Ureter (tissue), 1 donor: ENCODE measurements at regions not wholly inside any gene's neighbourhood (a gene's known extent, or its start where the extent isn't known, plus 50 kb on each side); places are given as distances from the start of the nearest gene placed in this dataset.

Experiments used
- DNase-seq: peaks from one replicate; pipeline ENCODE4 v3.0.0-alpha.2; 2020; ENCODE audit warnings: low spot score
- donor health status: DM: yes; HTN: yes; CAD: no.

DNA sequence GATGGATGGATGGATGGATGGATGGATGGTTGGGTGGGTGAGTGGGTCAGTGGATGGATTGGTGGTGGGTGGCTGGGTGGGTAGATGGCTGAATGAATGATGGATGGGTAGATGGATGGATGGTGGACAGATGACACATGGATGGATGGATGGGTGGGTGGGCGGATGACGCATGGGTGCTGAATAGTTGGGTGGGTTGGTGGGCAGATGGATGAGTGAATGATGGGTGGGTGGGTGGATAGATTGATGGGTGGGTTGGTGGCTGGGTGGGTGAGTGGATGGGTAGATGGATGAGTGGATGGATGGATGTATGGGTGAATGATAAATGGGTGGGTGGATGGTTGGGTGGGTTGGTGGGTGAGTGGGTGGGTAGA, 69.9 kb upstream of the NKX1-1 start:
- DNase-seq: no peak

DNA sequence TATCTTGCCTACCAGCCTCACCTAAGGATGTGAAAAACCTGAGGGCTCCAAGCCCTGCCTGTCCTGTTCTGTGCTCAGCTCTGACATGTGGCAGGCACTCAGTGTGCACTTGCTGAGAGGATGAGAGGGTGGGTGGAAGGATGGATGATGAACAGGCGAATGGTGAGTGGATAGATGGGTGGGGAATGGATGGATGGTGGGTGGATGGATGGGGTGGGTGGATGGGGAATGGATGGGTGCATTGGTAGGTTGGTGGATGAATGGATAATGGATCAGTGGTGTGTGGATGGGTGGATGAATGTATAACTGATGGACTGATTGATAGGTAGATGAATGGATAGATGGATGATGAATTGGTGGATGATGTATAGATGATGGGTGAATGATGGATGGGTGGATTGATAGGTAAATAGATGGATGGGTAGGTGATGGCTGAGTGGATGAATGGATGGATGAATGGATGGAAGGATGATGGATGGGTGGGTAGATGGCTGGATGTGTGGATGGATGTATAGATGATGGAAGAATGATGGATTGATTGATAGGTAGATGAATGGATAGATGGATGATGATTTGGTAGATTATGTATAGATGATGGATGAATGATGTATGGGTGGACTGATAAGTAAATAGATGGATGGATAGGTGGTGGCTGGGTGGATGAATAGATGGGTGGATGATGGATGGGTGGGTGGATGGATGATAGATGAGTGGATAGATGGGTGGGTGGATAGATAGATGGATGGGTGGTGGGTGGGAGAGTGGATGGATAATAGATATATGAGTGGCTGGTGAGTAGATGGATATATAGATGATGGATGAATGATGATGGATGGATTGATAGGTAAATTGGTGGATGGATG, 69.3 kb upstream of the NKX1-1 start:
- no peak for DNase-seq

DNA sequence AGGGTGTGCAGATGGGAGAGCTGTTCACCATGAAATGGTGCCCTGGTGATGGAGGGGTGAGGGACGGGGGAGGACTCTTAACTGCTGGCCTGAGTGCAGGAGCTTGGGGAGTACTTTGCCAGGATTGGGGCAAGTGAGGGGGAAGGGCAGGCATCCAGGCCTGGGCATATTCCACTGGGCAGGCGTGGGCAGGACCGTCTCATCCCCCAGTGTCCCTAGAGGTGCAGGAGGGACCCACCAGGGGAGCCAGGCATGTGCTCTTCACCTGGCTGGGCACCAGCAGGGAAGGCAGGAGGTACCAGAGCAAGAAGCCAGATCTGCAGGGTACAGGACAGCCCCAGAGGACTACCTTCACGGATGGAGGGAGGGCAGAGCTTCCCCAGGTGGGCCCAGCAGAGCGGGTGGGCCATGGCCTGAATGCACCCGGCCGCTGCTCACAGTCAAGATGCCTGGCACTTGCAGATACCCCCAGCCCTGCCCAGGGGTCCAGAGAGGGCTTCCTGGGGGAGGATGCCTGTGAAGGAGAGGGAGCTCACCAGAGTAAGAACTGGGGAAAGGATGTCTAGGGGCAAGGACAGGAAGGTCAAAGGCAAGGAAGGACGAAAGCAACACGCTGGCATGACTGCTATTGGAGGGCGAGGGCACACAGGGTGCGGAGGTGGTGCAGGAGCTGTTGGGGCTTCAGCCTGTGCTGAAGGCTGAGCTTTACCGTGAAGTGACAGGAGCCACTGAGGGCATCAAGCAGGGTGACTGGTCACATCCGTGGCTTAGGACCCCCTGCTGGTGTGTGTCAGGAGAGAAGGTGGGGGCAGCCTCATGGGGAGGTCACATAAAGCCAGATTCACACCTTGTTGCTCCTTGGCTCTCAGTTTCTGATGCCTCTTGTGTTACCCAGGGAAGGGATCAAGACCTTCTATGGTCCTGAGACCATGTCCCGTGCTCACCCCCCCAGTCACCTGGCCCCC, 68.2 kb upstream of the NKX1-1 start:
- no peak for DNase-seq

DNA sequence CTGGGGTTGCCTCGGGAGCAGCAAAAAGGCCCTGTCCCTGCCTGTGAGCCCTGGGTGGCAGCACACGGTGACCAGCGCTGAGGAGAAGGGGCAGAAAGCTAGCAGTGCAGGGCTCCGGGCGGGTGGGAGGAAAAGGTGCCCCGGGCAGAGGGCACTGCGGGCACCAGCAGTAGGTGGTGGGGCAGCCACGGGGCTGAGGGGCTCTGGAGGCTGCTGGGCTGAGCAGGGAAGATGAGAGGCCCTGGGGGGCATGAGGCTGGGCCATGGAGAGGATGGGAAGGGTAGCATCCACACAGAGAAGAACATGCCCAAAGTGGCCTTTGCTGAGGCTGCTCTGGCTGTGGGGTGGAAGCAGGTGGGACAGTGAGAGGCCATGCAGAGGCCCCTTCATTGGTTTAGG, 67.5 kb upstream of the NKX1-1 start:
- DNase-seq: no peak

DNA sequence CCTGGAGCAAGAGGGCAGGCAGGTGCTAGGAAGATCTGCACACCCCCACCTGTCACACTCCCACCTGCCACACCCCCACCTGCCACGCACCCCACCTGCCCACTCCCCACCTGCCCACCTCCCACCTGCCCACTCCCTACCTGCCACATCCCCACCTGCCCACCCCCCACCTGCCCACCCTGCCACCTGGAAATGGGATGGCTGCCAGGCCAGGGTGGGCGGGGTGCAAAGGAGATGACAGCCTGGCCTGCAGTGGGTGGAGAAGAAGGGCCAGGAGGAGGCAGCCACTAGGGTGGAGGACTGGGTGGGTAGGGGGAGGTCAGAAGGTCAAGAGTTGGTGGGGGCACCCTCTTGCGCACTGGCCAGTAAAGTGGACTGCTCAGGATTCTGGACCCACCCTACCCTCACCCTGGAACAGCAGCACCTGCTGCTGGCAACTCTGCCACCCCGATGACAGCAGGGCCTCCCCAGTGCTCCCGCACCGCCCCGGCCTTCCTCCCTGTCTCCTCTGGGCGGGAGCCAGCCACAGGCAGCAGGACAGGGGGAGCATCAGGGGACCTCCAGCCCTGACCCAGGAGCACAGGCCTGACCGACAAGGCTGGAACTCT, 66.8 kb upstream of the NKX1-1 start:
- no peak for DNase-seq

DNA sequence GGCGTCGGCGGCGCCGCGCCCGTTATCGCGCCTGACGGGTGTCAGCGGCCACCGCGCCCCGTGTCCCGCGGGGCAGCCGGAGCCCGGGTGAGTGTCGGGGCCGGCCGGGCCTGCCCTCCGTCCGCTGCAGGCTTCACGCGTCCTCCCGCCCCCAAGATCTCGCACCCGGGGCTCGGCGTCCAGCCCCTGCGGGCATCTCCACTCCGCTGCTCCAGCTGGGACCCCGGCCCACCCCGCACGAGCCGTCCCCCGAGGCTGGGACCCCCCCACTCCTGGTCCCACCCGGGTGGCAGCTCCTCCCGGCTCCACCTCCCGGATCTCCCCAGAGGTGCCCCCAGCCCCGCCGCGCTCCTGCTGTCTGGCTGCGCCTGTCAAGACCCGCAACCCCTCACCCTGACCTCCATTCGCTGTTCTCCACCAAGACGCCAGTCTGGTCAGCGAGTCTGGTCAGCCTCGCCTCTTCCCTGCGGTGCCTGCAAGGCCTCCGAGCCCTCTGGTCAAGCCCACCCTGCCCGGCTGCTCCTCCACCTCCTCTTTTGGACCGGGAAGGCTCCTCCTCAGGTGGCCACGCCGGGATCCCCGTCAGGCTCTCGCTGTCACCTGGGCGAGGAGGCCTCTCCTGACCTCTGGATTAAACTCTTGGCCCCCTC, 66.0 kb upstream of the NKX1-1 start:
- DNase-seq: no peak

DNA sequence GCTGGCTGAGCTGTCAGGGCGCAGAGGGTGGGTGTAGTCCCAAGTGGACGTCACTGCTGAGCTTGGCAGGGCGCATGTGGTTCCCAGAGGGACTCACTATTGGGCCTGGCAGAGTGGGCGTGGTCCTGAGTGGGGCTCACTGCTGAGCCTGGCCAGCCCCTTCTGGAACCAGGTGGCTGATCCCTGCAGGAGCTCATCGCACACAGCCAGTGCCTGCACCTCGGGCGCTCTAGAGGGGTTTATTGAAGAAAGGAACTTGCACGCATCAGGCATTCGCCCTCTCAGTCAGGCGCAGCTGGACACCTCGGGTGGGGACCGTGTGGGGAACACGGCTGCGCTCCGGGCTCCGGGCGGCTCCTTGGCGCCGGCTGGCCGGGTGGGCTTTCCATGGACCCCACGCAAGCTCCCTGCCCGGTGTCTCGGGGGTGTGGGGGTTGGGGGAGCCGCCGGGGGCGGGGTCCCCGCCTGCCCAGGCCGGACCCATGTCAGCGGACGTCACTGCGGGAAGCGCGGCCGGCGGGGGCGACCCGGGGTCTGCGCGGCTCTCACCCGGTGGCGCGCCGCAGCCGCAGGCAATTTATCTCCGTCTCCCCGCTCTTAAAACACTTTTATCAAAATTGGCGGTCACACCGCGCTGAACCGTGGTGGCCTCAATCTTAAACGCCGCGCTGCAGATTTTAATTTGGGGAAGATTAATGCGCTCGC, 65.4 kb upstream of the NKX1-1 start:
- no peak for DNase-seq

DNA sequence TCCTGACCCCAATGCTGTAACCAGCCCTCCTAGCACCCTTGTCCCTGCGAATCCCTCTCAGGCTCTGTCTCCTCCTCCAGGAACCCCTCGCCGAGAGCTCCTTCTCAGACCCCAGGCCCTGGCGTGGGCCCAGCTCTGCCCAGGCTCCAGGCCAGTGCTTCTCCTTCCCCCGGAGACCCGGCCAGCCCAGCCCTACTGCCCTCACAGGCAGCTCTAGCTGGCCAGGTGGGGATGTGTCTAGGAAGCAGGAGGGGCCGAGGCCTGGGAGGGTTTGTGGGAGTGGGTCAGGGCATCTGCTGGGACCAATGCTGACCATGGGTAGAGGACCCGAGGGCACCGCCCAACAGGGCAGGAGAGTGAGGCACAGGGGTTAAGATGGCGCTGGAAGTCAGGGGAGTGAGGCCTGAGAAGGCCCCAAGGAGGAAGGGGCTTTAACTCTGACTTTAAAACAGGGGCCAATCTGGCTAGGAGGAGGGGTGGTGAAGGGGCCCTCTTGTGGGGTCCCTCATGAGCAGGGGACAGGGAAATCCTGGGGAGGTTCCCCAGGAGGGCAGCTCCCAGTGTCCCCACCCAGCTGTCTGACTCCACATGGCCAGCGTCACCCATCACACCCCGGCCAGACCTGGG, 64.7 kb upstream of the NKX1-1 start:
- DNase-seq: no peak

DNA sequence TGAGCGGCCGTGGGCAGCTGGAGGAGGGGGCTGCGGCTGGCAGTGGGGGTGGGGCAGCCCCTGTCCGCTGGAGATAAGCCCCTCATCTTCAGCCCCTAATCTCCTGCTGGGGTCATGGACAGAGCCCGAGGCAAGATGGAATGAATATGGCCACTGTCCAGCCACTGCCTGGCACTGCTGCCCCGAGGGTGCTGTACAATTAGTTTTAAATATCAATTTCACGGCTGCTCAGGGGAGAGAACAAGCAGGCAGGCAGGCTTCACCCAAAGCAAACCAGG, 64.1 kb upstream of the NKX1-1 start:
- DNase-seq: no peak

DNA sequence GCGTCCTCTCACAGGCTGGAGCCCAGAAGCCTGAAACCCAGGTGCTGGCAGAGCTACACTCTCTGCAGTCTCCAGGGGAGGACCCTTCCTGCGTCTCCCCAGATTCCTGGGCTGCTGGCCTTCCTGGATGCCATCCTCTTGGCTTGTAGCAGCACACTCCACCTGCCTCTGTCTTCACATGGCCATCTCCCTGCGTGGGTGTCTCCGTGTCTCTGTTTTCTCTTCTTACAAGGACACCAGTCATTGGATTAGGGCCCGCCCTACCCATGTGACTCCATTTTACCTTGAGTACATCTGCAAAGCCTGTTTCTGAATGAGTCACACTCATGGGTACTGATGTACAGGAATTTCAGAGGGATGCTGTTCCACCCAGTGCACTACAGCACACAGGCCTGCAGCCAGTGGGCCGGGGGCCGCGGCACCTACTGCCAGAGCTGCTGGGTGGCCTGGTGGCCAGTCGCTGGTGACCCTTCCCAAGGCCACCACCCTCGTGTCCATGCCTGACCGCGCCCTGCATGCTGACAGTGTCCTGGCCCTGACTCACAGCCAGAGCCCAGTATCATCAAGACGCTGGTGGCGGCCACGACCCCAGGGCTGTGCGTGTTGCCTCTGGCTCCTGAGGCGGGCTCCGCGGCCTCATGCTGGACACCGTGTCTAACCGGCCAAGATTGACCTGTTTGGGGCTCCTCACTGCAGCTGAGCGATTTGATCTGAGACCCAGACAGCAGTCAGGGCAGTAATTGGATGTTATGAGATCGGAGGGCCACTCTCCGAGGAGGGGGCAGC, 63.6 kb upstream of the NKX1-1 start:
- no peak for DNase-seq

DNA sequence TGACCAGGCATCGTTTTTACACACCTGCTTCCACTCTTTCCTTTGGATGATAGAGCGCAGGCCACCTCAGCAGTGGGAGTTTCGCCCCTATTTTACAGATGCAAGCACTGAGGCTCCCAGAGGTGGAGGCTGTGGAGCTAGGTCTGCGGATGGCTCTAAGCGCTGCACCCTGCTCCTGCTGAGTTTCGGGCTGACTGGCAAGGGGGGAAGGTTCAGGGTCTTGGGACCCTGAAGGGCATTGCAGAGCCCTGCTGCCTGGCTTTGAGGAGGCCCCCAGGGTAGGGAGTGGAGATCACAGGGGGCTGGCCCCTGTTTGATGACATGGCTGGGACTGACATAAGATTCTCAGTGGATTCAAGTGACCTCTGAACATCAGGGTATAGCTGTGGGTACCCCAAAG, 62.8 kb upstream of the NKX1-1 start:
- no peak for DNase-seq

DNA sequence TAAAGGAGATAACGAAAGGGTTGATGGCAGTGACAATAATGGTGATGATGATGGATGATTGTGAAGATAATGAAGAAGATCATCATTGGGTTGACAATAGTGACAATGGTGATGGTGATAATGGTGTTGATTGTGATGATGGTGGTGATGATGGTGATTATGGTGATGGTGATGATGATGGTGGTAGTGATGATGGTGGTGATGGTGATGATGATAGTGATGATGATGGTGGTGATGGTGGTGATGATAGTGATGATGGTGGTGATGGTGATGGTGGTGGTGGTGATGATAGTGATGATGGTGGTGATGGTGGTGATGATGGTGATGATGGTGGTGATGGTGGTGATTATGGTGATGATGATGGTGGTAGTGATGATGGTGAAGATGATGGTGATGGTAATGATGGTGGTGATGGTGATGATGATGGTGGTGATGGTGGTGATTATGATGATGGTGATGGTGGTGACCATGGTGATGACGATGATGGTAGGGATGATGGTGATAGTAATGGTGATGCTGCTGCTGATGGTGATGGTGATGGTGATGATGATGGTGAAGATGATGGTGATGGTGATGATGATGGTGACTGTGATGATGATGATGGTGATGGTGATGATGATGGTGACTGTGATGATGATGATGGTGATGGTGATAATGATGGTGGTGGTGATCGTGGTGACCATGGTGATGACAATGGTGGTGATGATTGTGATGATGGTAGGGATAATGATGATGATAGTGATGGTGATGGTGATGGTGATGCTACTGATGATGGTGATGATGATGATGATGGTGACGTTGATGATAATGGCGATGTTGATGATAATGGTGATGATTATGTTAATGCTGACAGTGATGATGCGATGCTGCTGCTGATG, 61.6 kb upstream of the NKX1-1 start:
- DNase-seq: no peak

DNA sequence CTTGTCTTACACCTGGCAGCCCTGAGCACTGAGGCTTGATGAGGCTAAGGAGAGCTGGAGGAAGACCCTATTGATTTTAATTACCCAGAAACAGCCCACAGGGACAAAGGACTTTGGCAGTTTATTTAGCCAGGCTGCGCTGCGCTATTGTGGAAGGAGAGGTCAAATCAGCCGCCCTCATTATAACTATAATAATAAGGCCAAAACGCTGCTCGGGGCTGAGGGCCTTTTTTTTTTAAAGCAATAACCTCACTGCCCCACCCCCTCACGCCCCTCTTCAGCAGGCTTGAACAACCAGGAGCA, 60.6 kb upstream of the NKX1-1 start:
- DNase-seq: no peak

DNA sequence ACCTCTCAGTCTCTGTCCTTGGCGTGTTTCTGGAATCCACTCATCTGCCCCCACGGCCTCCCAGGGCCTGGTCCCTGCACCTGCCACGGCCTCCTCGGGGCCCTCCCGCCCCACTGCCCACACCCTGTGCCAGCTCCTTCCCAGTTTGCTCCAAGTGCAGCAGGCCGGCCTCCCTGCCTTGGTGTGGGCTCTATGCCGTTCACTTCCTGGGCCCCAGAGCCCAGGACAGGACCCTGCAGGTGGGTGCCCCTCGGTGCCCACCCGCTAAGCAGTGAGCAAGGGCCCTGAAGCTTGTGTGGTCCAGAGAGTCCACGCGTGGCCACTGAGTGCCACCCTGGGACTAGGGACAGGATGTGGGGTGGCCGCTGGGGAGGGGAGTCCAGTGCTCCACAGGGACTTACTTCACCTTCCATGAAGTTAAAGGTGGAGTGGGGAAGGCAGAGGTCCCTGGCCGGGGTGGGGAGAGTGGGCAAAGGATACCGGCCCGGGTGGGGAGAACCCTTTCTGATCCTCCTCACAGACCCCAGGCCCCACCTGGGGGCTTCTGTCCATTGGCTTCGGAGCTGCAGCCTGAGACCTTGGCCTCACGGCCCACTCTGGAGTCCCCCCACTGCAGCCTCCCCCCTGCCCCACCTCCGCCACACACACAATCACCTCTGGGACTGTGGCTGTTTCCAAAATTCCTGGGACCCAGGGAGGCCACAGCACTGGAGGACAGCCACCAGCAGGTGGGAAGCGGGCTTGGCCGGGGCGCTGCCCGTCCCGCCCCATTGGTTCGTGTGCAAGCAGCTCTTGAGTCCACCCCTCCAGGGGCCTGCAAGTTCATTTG, 60.0 kb upstream of the NKX1-1 start:
- no peak for DNase-seq

DNA sequence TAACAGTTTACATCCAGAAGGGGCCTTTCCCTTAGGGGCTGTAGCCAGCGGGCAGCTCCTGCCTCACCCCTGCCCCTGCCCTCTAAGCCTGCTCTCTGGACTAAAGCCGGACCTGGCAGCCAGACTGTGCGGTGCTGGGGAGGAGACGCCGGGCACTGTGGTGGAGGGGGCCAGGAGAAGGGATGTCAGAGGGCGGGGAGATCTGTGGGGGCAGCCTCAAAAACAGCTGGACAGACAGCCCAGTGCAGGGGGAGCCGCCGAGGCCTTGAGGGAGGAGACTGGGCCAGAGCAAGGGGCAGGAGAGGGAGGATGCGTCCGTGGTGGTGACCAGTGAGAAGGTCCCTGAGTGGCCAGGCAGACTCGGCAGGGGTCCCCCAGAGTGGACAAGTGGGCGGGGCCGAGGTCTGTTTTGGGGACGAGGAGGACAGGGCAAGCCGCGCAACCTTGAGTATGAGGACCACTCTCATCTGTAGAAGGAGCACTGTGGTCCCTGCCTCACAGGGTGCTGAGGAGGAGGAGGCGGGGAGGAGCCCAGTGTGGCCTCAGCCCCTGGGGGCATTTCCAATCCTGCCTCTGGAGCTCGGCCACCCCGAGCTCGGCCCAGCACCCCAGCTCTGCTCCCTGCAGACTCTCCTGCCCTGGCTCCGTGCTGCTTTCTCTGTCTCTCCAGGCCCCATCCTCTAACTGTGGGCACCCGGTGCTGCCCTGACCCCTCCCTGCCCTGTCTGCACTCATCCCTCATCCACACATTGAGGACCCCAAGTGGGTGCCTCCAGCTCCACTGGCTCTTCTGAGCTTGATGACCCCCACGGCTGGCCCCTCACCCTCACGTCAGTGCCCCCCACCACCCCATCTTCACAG, 59.2 kb upstream of the NKX1-1 start:
- DNase-seq: peak; percentile 27

DNA sequence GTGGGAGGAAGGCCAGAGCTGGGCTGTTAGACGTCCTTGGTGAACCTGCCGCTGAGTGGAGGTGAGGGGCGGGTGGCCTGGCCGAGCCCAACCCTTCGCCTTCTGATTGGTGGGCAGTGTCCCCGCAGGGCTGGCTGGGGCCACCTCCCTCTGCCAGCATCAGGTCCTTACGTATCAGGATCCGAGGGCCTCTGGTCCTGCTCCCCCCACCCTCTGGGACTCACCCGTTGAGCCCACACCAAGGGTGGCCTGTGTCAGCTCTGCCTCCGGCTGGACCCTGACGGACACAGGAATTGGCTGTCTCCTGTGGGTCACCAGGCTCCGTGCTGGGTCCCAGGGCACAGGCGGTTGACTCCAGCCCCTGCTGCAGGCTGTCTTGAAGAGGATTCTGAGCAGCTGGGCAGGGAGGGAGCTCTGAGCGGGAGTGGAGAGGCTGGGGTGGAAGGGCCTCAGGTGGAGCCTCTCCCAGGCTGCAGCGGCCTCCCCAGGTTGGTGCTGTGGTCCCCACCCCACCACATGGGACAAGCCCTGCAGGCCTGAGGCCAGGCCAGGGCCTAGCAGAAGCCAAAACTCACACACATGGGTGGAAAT, 58.4 kb upstream of the NKX1-1 start:
- peak; percentile 39 for DNase-seq

DNA sequence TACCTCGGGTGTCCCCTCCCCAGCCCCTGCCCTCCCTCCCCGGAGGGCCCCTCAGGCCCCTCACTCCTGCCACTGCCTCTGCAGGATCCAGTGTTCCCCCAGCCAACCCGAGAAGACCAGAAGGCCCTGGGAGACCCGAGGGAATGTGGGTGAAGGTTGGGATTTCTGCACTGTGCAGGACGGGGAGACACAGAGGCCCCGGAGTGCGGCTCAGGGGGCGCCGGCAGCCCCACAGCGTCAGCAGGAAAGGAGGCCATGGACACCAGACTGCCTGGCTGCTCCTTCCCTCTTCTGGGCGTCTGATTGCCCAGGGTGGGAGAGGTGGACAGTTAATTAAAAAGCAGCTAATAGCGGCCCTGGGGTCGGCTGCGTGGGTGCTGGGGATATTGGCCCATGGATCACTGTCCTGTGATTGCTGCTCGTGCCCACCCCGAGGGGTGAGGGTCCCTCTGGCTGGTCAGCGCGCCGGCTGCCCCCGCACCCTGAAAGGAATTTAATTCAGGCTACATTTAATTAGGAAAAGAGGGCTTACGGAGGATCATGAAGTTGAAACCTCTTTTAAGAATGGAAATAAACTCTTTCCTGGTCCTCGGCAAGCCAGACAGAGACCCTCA, 57.8 kb upstream of the NKX1-1 start:
- DNase-seq: no peak
